ENCODE measurements at regions not wholly inside any gene's neighbourhood (a gene's known extent, or its start where the extent isn't known, plus 50 kb on each side); places are given as distances from the start of the nearest gene placed in this dataset.

GRCh38 chr20:22490287-22491193 is 93.8 kb downstream of the FOXA2 start:
- peak; percentile 97 for ATAC-seq
- Histone ChIP-seq H3K36me3 (replicated peaks in 1 of 2; ENCODE audit: insufficient read depth in 1 of 2, low read depth in 2 of 2) (no peaks in the 10 kb centered on the region), H3K27ac (peak overlapping the region; percentile 89 to 97 (median 95)), H3K4me1 (peaks cover 43% of the 10 kb centered on the region), H3K27me3 (no peaks in the 10 kb centered on the region), H3K9me3 (no peaks in the 10 kb centered on the region), H3K4me3 (no peak overlapping the region)
- intact Hi-C loops (cut with DNase I) = loop anchor here (10.0 kb wide), 1 partner anchor 74 kb away; no protein-coding TSS in a partner anchor
- DNase-seq = peak; percentile 97 to 98 (median 98)
- TF ChIP-seq POLR2A (IDR thresholded peaks at IDR 0.05) (peak; percentile 32 to 76 (median 75)), CTCF (IDR thresholded peaks at IDR 0.05) (peak in 6 of 7 experiments; percentile 14 to 62 (median 55))
- WGBS, 2 donors = 4 to 18% methylated on average over 17 to 23 of the region's 23 CpGs

DNA sequence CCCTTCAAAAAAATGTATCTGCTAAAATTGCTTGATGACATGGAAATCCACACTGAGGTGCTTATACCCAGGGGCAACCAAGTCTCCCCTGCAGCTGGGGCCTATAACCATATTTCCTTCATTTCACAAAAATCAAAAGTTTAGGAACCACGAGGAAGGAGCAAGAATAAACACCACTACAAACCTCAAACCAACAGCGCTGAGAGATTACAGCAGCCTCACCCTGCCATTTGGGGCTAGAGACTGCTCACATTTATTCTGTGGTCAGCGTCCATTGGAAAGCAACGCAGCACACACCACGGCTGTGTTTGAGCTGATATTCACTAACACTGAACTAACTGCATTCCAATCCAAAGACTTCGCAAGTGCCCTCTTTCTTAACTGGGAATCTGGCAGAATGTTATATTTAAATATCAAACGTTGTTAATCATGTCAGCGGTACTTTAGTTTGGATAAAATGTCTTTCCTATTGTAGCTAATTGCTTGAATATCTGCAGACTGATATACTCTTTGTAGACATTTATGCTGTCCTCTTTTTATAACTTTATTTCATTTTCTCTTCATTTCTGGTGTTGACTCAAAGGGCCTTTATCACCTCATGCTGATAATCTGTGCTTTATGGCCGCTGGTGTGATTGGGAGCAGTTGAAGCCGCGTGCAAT is 94.6 kb downstream of the FOXA2 start:
- DNase-seq (peak; percentile 37 to 52 (median 45)), ATAC-seq (peak; percentile 30)
- H3K27me3 ChIP-seq = no peaks in the 10 kb centered on the region
- TF ChIP-seq CTCF (IDR thresholded peaks at IDR 0.05) = no peak
- peak in 2 of 3 donors; percentile 28 to 45 for TF ChIP-seq POLR2A (IDR thresholded peaks at IDR 0.05)
- 15 to 19% methylated on average over 11 of the region's 11 CpGs for WGBS, 2 donors
- peak overlapping the region; percentile 89 to 97 (median 95) for H3K27ac ChIP-seq
- peaks cover 45% of the 10 kb centered on the region for H3K4me1 ChIP-seq
- H3K36me3 ChIP-seq (replicated peaks in 1 of 2; ENCODE audit: insufficient read depth in 1 of 2, low read depth in 2 of 2) = no peaks in the 10 kb centered on the region
- intact Hi-C loops (cut with DNase I) = loop anchor here (10.0 kb wide), 1 partner anchor 75 kb away; no protein-coding TSS in a partner anchor
- H3K9me3 ChIP-seq = no peaks in the 10 kb centered on the region
- no peak overlapping the region for H3K4me3 ChIP-seq

GRCh38 chr20:22480336-22480735 is 104.0 kb downstream of the FOXA2 start:
- no peak for ATAC-seq
- Histone ChIP-seq H3K4me1 (peaks cover 20% of the 10 kb centered on the region), H3K36me3 (replicated peaks in 1 of 2; ENCODE audit: insufficient read depth in 1 of 2, low read depth in 2 of 2) (no peaks in the 10 kb centered on the region), H3K27ac (no peak overlapping the region), H3K9me3 (no peaks in the 10 kb centered on the region), H3K27me3 (no peaks in the 10 kb centered on the region), H3K4me3 (no peak overlapping the region)
- intact Hi-C loops (cut with DNase I) = no loop called here
- no peak for DNase-seq
- TF ChIP-seq POLR2A (IDR thresholded peaks at IDR 0.05) (no peak), CTCF (IDR thresholded peaks at IDR 0.05) (no peak)
- WGBS, 2 donors = 83 to 85% methylated on average over 4 of the region's 4 CpGs

DNA sequence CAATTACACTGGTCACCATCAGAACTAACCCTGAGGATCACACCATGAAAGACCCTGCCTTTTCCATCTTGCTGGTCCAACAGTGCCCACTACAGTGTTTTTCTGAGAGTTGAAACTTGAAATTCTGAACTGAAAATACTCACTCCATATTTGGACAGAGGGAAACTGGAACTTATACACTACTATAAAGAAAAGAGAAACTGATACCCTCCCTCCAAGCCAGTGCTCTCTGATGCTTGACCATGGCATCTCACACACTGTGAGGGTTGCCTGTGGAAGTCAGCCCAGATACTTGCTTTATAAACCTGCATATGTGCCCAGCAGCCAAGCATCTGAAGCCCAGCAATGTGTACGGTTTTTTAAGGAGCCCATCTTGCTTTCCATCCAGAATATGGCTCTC is 108.7 kb downstream of the FOXA2 start:
- Histone ChIP-seq H3K36me3 (replicated peaks in 1 of 2; ENCODE audit: insufficient read depth in 1 of 2, low read depth in 2 of 2) (no peaks in the 10 kb centered on the region), H3K27me3 (no peaks in the 10 kb centered on the region), H3K4me3 (no peak overlapping the region), H3K9me3 (no peaks in the 10 kb centered on the region), H3K27ac (no peak overlapping the region), H3K4me1 (peaks cover 2% of the 10 kb centered on the region)
- WGBS, 2 donors = 67 to 74% methylated on average over 1 of the region's 1 CpG
- ATAC-seq = no peak
- DNase-seq = no peak
- intact Hi-C loops (cut with DNase I) = no loop called here
- no peak for TF ChIP-seq POLR2A (IDR thresholded peaks at IDR 0.05)
- TF ChIP-seq CTCF (IDR thresholded peaks at IDR 0.05) = no peak

Data from body of pancreas (tissue), 4 donors.